Naive thymus-derived CD4-positive, alpha-beta T cell (primary cell): ENCODE measurements at regions not wholly inside any gene's neighbourhood (a gene's known extent, or its start where the extent isn't known, plus 50 kb on each side); places are given as distances from the start of the nearest gene placed in this dataset.

ENCODE experiments used
- ATAC-seq: fragments of 150-1000 bp; cut with Tn5 transposase; 2 replicates; pipeline ENCODE4 v1.10.0; 2021; ENCODE audit warnings: mild to moderate bottlenecking, moderate library complexity
- CTCF ChIA-PET: fragments of 350-600 bp; sonication (Branson Sonifier 250); formaldehyde crosslinking; loops from one replicate; lab custom pipeline; 2021; ENCODE audit warnings: antibody characterized with exemption; lab: Charles Lee
- POLR2A ChIA-PET: fragments of 350-600 bp; sonication (Branson Sonifier 250); formaldehyde crosslinking; loops from one replicate; lab custom pipeline; 2021; ENCODE audit warnings: antibody characterized with exemption, inconsistent platforms; lab: Charles Lee
- DNase-seq, 9 donors: peaks; one replicate each; pipeline versions ENCODE4 v3.0.0 to v3.0.0-alpha.2; 2020 to 2022; ENCODE audit warnings: mixed read lengths in 1 of 9
- H3K27ac ChIP-seq: one replicate; pipeline ENCODE4 v1.7.0; 2013; ENCODE audit warnings: mild to moderate bottlenecking, low read depth, low read length, moderate library complexity
- H3K27me3 ChIP-seq, 2 donors: one replicate each; pipeline ENCODE4 v1.7.0; 2013; ENCODE audit warnings: low read length in 2 of 2, mild to moderate bottlenecking in 2 of 2, moderate library complexity in 2 of 2; ENCODE audit not compliant: control insufficient read depth in 2 of 2, insufficient read depth in 2 of 2
- H3K36me3 ChIP-seq, 3 experiments: 1 replicate in 2 of 3; 2 replicates in 1 of 3; pipeline ENCODE4 v1.7.0; 2013; ENCODE audit warnings: low read length in 3 of 3, mild to moderate bottlenecking in 3 of 3, moderate library complexity in 1 of 3; ENCODE audit not compliant: insufficient read depth in 3 of 3, control insufficient read depth in 2 of 3
- H3K4me1 ChIP-seq, 2 donors: one replicate each; pipeline ENCODE4 v1.7.0; 2013; ENCODE audit warnings: low read length in 2 of 2, mild to moderate bottlenecking in 2 of 2, moderate library complexity in 1 of 2; ENCODE audit not compliant: control insufficient read depth in 2 of 2, insufficient read depth in 2 of 2
- H3K4me3 ChIP-seq: 2 replicates; pipeline ENCODE4 v1.7.0; 2013; ENCODE audit warnings: mild to moderate bottlenecking, low read length
- H3K9me3 ChIP-seq, 3 experiments: 1 replicate in 2 of 3; 2 replicates in 1 of 3; pipeline ENCODE4 v1.7.0; 2013; ENCODE audit warnings: low read length in 3 of 3; ENCODE audit not compliant: control insufficient read depth in 2 of 3
- H3K27ac Mint-ChIP-seq, 9 donors: one replicate each; pipeline ENCODE4 v1.8.0; 2020 to 2022; ENCODE audit warnings: mixed read lengths in 9 of 9, mild to moderate bottlenecking in 8 of 9, moderate library complexity in 5 of 9, inconsistent platforms in 2 of 9
- H3K27me3 Mint-ChIP-seq, 5 donors: one replicate each; pipeline ENCODE4 v1.8.0; 2021 to 2022; ENCODE audit warnings: mixed read lengths in 5 of 5, mild to moderate bottlenecking in 1 of 5
- H3K36me3 Mint-ChIP-seq, 5 donors: one replicate each; pipeline ENCODE4 v1.8.0; 2020 to 2022; ENCODE audit warnings: mixed read lengths in 5 of 5, mild to moderate bottlenecking in 3 of 5, inconsistent platforms in 1 of 5
- H3K4me1 Mint-ChIP-seq, 7 donors: one replicate each; pipeline ENCODE4 v1.8.0; 2020 to 2022; ENCODE audit warnings: mixed read lengths in 7 of 7, mild to moderate bottlenecking in 3 of 7, inconsistent platforms in 1 of 7
- H3K4me3 Mint-ChIP-seq, 10 donors: one replicate each; pipeline ENCODE4 v1.8.0; 2020 to 2022; ENCODE audit warnings: mild to moderate bottlenecking in 10 of 10, mixed read lengths in 10 of 10, moderate library complexity in 6 of 10, inconsistent platforms in 2 of 10
- H3K9me3 Mint-ChIP-seq, 11 donors: one replicate each; pipeline ENCODE4 v1.8.0; 2020 to 2022; ENCODE audit warnings: mixed read lengths in 11 of 11, mild to moderate bottlenecking in 4 of 11, inconsistent platforms in 1 of 11, moderate library complexity in 1 of 11
- intact Hi-C, 2 donors: fragments of 100-400 bp; cut with micrococcal nuclease; formaldehyde crosslinking; loops; one replicate each; pipeline ENCODE4 v1.15.1; 2023

DNA sequence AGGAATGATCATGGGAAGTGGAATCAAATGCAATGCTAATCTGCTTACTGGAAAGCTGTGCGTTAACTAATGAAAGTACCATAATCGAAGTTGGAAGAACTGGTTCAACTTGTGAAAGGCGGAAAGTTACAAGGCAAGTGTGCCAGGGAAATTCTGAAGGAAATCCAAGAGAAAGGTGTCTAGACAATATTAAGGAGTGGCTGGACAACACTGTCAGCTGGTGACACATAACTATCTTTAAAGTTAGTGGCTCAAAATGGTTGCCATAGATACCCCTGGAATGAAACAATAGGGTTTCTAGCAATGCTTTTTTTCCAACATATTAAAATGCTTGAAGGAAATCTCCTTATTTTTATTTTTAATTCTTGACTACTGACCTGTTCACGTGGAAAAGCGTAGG lies 90.4 kb downstream of the BMP2 start:
- Mint-ChIP-seq H3K27ac (no peak overlapping the region), H3K4me3 (no peak overlapping the region), H3K27me3 (no peaks in the 10 kb centered on the region), H3K9me3 (peaks cover 0 to 5% (median 0%) of the 10 kb centered on the region in 11 donors), H3K4me1 (no peaks in the 10 kb centered on the region), H3K36me3 (no peaks in the 10 kb centered on the region)
- CTCF ChIA-PET = no interaction called here
- POLR2A ChIA-PET = no interaction called here
- Histone ChIP-seq H3K9me3 (no peaks in the 10 kb centered on the region), H3K27me3 (no peaks in the 10 kb centered on the region), H3K36me3 (no peaks in the 10 kb centered on the region), H3K4me3 (no peak overlapping the region), H3K4me1 (no peaks in the 10 kb centered on the region), H3K27ac (no peak overlapping the region)
- intact Hi-C loops = no loop called here
- ATAC-seq = no peak
- no peak for DNase-seq

DNA sequence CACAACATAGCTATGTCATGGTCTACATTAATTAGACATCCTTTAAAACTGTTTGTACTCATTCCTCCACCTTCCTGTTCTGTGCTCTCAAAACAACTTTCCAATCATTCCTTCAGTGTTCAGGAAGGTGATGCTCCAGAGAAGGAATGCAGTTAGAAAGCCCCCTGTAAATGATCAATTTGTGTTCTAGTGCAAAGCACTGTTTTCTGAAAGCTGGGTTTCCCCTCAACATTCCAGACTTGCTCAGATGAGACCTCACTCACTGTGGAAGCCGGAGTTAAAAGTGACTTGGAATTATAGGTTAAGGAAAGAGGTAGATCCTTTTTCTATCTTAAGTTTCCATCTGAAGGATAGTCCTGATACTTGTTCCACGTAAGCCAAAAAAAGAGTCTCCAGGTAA lies 95.9 kb downstream of the BMP2 start:
- Mint-ChIP-seq H3K9me3 (peaks cover 0 to 4% (median 0%) of the 10 kb centered on the region in 11 donors), H3K27me3 (peaks cover 0 to 9% (median 0%) of the 10 kb centered on the region in 5 donors), H3K4me3 (no peak overlapping the region), H3K27ac (no peak overlapping the region), H3K4me1 (no peaks in the 10 kb centered on the region), H3K36me3 (no peaks in the 10 kb centered on the region)
- intact Hi-C loops = no loop called here
- no peaks in the 10 kb centered on the region for H3K36me3 ChIP-seq
- CTCF ChIA-PET = no interaction called here
- no peaks in the 10 kb centered on the region for H3K9me3 ChIP-seq
- H3K4me3 ChIP-seq = no peak overlapping the region
- H3K27ac ChIP-seq = no peak overlapping the region
- H3K4me1 ChIP-seq = no peaks in the 10 kb centered on the region
- no peak for DNase-seq
- H3K27me3 ChIP-seq = no peaks in the 10 kb centered on the region
- no peak for ATAC-seq
- POLR2A ChIA-PET = no interaction called here

DNA sequence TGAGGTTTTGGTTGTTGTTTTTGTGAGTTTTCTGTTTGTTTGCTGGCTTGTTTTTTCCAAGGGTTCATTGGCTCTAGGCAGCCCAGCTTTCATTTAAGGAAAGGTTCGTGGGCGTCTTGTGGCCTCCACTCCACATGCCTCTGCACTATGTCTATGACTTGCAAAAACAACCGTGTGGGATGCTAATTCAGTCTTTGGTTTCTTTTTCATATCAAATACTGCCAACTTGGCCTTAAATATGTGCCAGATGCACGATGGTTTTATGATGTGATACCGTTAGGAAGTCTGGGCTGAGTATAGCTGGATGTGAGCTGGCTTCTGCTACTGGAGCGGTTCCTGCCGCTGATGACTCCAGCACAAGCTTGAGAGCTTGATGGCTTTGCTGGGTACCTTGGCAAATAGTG lies 96.3 kb downstream of the BMP2 start:
- CTCF ChIA-PET = no interaction called here
- Mint-ChIP-seq H3K4me1 (no peaks in the 10 kb centered on the region), H3K9me3 (peaks cover 0 to 4% (median 0%) of the 10 kb centered on the region in 11 donors), H3K4me3 (no peak overlapping the region), H3K27ac (no peak overlapping the region), H3K27me3 (peaks cover 0 to 9% (median 0%) of the 10 kb centered on the region in 5 donors), H3K36me3 (no peaks in the 10 kb centered on the region)
- ATAC-seq (no peak), DNase-seq (no peak)
- H3K9me3 ChIP-seq = no peaks in the 10 kb centered on the region
- H3K36me3 ChIP-seq = no peaks in the 10 kb centered on the region
- intact Hi-C loops = no loop called here
- H3K27ac ChIP-seq = no peak overlapping the region
- no peak overlapping the region for H3K4me3 ChIP-seq
- H3K4me1 ChIP-seq = no peaks in the 10 kb centered on the region
- H3K27me3 ChIP-seq = no peaks in the 10 kb centered on the region
- POLR2A ChIA-PET = no interaction called here

DNA sequence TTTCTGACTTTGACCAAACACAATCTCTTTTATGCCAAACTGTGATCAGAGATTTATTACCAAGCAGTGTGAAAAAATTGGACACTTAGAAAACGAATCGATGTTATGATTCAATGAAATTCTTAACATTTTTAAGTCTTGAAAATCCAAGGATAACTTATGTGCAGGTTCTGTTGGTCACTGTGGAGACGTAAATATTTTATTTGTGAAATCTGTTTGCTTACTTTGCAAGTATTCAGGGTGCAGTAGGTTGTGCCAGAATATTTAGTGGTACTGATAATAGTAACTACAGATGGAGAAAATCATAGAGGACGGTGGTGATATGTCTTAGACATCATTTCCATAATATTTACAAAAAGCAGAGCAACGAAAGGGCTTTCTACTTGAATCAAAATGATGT lies 97.3 kb downstream of the BMP2 start:
- ChIA-PET POLR2A (no interaction called here), CTCF (no interaction called here)
- H3K27me3 ChIP-seq = no peaks in the 10 kb centered on the region
- no peak for ATAC-seq
- no peaks in the 10 kb centered on the region for H3K9me3 ChIP-seq
- no peaks in the 10 kb centered on the region for H3K4me1 Mint-ChIP-seq
- intact Hi-C loops = no loop called here
- H3K36me3 ChIP-seq = no peaks in the 10 kb centered on the region
- H3K36me3 Mint-ChIP-seq = no peaks in the 10 kb centered on the region
- H3K27ac Mint-ChIP-seq = no peak overlapping the region
- peaks cover 0 to 4% (median 0%) of the 10 kb centered on the region in 11 donors for H3K9me3 Mint-ChIP-seq
- DNase-seq = no peak
- H3K4me3 Mint-ChIP-seq = no peak overlapping the region
- H3K27me3 Mint-ChIP-seq = peaks cover 0 to 9% (median 0%) of the 10 kb centered on the region in 5 donors
- no peak overlapping the region for H3K27ac ChIP-seq
- H3K4me3 ChIP-seq = no peak overlapping the region
- H3K4me1 ChIP-seq = no peaks in the 10 kb centered on the region

DNA sequence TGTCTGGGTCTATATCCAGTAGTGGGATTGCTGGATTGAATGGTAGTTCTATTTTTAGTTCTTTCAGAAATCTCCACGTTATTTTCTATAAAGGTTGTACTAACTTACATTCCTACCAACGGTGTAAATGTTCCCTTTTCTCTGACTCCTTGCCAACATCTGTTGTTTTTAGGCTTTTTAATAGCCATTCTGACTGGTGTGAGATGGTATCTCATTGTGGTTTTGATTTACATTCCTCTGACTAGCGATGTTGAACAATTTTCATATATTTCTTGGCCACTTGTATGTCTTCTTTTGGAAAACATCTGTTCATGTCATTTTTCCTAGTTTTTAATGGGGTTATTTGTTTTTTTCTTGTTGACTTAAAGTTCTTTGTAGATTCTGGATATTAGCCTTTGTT lies 99.3 kb downstream of the BMP2 start:
- Histone ChIP-seq H3K36me3 (no peaks in the 10 kb centered on the region), H3K9me3 (no peaks in the 10 kb centered on the region), H3K27me3 (no peaks in the 10 kb centered on the region), H3K4me3 (no peak overlapping the region), H3K27ac (no peak overlapping the region), H3K4me1 (no peaks in the 10 kb centered on the region)
- no peak overlapping the region for H3K4me3 Mint-ChIP-seq
- peaks cover 0 to 9% (median 0%) of the 10 kb centered on the region in 5 donors for H3K27me3 Mint-ChIP-seq
- intact Hi-C loops = no loop called here
- DNase-seq (no peak), ATAC-seq (no peak)
- ChIA-PET CTCF (no interaction called here), POLR2A (no interaction called here)
- no peaks in the 10 kb centered on the region for H3K4me1 Mint-ChIP-seq
- H3K36me3 Mint-ChIP-seq = no peaks in the 10 kb centered on the region
- peaks cover 0 to 8% (median 0%) of the 10 kb centered on the region in 11 donors for H3K9me3 Mint-ChIP-seq
- H3K27ac Mint-ChIP-seq = no peak overlapping the region

DNA sequence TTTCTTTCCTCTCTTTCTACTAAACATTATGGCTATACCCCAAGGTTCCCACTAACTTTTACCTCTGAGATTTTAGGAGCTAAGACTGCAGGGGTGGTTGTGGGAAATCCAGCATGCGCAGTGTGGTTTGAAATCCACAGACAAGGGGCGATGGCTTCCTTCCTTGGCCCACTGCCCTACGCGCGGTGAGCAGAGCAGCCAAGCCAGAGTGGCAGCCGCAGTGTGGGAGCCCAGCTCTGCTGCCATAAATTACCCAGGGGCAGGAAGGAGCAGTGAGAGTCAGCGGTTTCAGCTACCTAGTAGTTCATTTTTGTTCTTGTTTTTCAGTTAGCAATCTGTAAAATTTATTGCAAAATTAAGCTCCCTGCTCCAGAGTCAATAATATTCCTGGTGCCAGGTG lies 101.4 kb downstream of the BMP2 start:
- no peaks in the 10 kb centered on the region for H3K36me3 Mint-ChIP-seq
- ChIA-PET POLR2A (no interaction called here), CTCF (no interaction called here)
- ATAC-seq (no peak), DNase-seq (no peak)
- intact Hi-C loops = no loop called here
- H3K4me1 Mint-ChIP-seq = no peaks in the 10 kb centered on the region
- H3K4me3 Mint-ChIP-seq = no peak overlapping the region
- Histone ChIP-seq H3K4me3 (no peak overlapping the region), H3K27ac (no peak overlapping the region), H3K9me3 (no peaks in the 10 kb centered on the region), H3K4me1 (no peaks in the 10 kb centered on the region), H3K36me3 (no peaks in the 10 kb centered on the region), H3K27me3 (no peaks in the 10 kb centered on the region)
- peaks cover 0 to 9% (median 0%) of the 10 kb centered on the region in 5 donors for H3K27me3 Mint-ChIP-seq
- H3K27ac Mint-ChIP-seq = no peak overlapping the region
- H3K9me3 Mint-ChIP-seq = peaks cover 0 to 11% (median 0%) of the 10 kb centered on the region in 11 donors

DNA sequence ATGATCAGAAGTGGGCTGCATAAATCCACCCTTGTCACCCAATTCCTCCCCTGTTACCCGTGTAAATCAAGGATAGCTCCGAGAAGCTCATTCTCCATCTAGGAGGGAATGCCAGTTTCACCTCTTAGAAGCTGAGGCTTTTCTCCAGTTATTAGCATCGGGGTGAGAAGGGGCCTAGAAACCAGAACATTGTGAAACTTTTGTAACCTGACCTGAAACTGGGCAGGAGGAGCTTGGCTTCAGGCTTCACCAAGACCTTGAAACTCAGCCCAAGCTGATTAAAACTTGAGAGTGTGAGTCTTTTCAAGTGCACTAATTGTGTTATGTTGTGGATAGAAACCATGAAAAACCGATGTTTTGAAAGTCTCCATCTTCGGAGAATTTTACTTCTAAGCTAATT lies 103.1 kb downstream of the BMP2 start:
- Histone ChIP-seq H3K4me3 (no peak overlapping the region), H3K36me3 (no peaks in the 10 kb centered on the region), H3K9me3 (no peaks in the 10 kb centered on the region), H3K27me3 (no peaks in the 10 kb centered on the region), H3K4me1 (no peaks in the 10 kb centered on the region), H3K27ac (no peak overlapping the region)
- H3K27ac Mint-ChIP-seq = no peak overlapping the region
- no peak overlapping the region for H3K4me3 Mint-ChIP-seq
- H3K36me3 Mint-ChIP-seq = no peaks in the 10 kb centered on the region
- intact Hi-C loops = no loop called here
- ChIA-PET CTCF (no interaction called here), POLR2A (no interaction called here)
- H3K27me3 Mint-ChIP-seq = peaks cover 0 to 9% (median 0%) of the 10 kb centered on the region in 5 donors
- DNase-seq (no peak), ATAC-seq (no peak)
- no peaks in the 10 kb centered on the region for H3K4me1 Mint-ChIP-seq
- peaks cover 0 to 11% (median 0%) of the 10 kb centered on the region in 11 donors for H3K9me3 Mint-ChIP-seq
